ENCODE measurements at regions not wholly inside any gene's neighbourhood (a gene's known extent, or its start where the extent isn't known, plus 50 kb on each side); places are given as distances from the start of the nearest gene placed in this dataset.

GRCh38 chr6:14713966-14714631 lies 531.8 kb upstream of the JARID2 start:
- DNase-seq (ENCODE audit: low spot score): no peak
- Histone ChIP-seq H3K4me1 (peaks cover 0 to 28% of the 10 kb centered on the region in 2 donors), H3K9me3 (no peaks in the 10 kb centered on the region), H3K27ac (no peak overlapping the region), H3K4me3 (no peak overlapping the region), H3K36me3 (no peaks in the 10 kb centered on the region), H3K27me3 (no peaks in the 10 kb centered on the region)
- TF ChIP-seq CTCF (IDR thresholded peaks at IDR 0.05): no peak

- Histone ChIP-seq H3K9me3 (no peaks in the 10 kb centered on the region), H3K4me3 (no peak overlapping the region), H3K27ac (no peak overlapping the region), H3K27me3 (no peaks in the 10 kb centered on the region), H3K36me3 (no peaks in the 10 kb centered on the region), H3K4me1 (peaks cover 0 to 37% of the 10 kb centered on the region in 2 donors)
- DNase-seq (ENCODE audit: low spot score): no peak
- no peak for TF ChIP-seq CTCF (IDR thresholded peaks at IDR 0.05)
Observed at GRCh38 chr6:14715076-14715475, 530.8 kb upstream of the JARID2 start.

GRCh38 chr6:14716499-14717146 lies 529.2 kb upstream of the JARID2 start:
- Histone ChIP-seq H3K36me3 (no peaks in the 10 kb centered on the region), H3K27me3 (no peaks in the 10 kb centered on the region), H3K4me3 (no peak overlapping the region), H3K4me1 (peaks cover 0 to 42% of the 10 kb centered on the region in 2 donors), H3K27ac (no peak overlapping the region), H3K9me3 (no peaks in the 10 kb centered on the region)
- DNase-seq (ENCODE audit: low spot score): no peak
- TF ChIP-seq CTCF (IDR thresholded peaks at IDR 0.05): no peak

GRCh38 chr6:14717307-14717706 lies 528.6 kb upstream of the JARID2 start:
- no peak for DNase-seq (ENCODE audit: low spot score)
- Histone ChIP-seq H3K9me3 (no peaks in the 10 kb centered on the region), H3K4me3 (no peak overlapping the region), H3K27ac (no peak overlapping the region), H3K4me1 (peaks cover 0 to 42% of the 10 kb centered on the region in 2 donors), H3K36me3 (no peaks in the 10 kb centered on the region), H3K27me3 (no peaks in the 10 kb centered on the region)
- TF ChIP-seq CTCF (IDR thresholded peaks at IDR 0.05): no peak

- H3K4me1 ChIP-seq: peaks cover 0 to 29% of the 10 kb centered on the region in 2 donors
- no peak overlapping the region for H3K4me3 ChIP-seq
- H3K27ac ChIP-seq: no peak overlapping the region
- H3K27me3 ChIP-seq: no peaks in the 10 kb centered on the region
- no peak for DNase-seq (ENCODE audit: low spot score)
- no peak for TF ChIP-seq CTCF (IDR thresholded peaks at IDR 0.05)
- no peaks in the 10 kb centered on the region for H3K9me3 ChIP-seq
- H3K36me3 ChIP-seq: no peaks in the 10 kb centered on the region
Observed at GRCh38 chr6:14718861-14719260, 527.0 kb upstream of the JARID2 start.

Data from right atrium auricular region (tissue), 2 donors.